HUES48 (cell line): ENCODE measurements at regions not wholly inside any gene's neighbourhood (a gene's known extent, or its start where the extent isn't known, plus 50 kb on each side); places are given as distances from the start of the nearest gene placed in this dataset.
"Not testable (repeated sequence)": the region's sequence is repeated elsewhere in the genome, so short reads cannot be mapped to it uniquely, and the experiment has no call there.

Experiments
- H3K27ac ChIP-seq: one replicate; pipeline ENCODE4 v1.7.0; 2013; ENCODE audit warnings: low read depth, low read length, inconsistent platforms
- H3K27me3 ChIP-seq: 2 replicates; pipeline ENCODE4 v1.6.1; 2013; ENCODE audit warnings: mild to moderate bottlenecking, low read length; ENCODE audit not compliant: control insufficient read depth, insufficient read depth
- H3K36me3 ChIP-seq: 2 replicates; pipeline ENCODE4 v1.6.1; 2013; ENCODE audit warnings: low read length; ENCODE audit not compliant: control insufficient read depth, insufficient read depth
- H3K4me1 ChIP-seq: 2 replicates; pipeline ENCODE4 v1.6.1; 2013; ENCODE audit warnings: mild to moderate bottlenecking, low read length; ENCODE audit not compliant: control insufficient read depth, insufficient read depth
- H3K4me3 ChIP-seq: 2 replicates; pipeline ENCODE4 v1.5.1; 2013; ENCODE audit warnings: mild to moderate bottlenecking, low read depth, low read length
- H3K9ac ChIP-seq: 2 replicates; pipeline ENCODE4 v1.6.1; 2013; ENCODE audit warnings: mild to moderate bottlenecking, low read depth, low read length, moderate library complexity
- H3K9me3 ChIP-seq: 2 replicates; pipeline ENCODE4 v1.6.1; 2013; ENCODE audit warnings: low read length; ENCODE audit not compliant: control insufficient read depth, insufficient read depth

- Histone ChIP-seq H3K27ac (no peak overlapping the region), H3K4me3 (no peak overlapping the region), H3K9ac (no peak overlapping the region), H3K27me3 (no peaks in the 10 kb centered on the region), H3K9me3 (no peaks in the 10 kb centered on the region), H3K36me3 (no peaks in the 10 kb centered on the region), H3K4me1 (no peaks in the 10 kb centered on the region)
Measured at GRCh38 chr10:80771902-80772555, 234.3 kb downstream of the SH2D4B start.

- no peaks in the 10 kb centered on the region for H3K4me1 ChIP-seq
Measured at GRCh38 chr10:80772596-80772995, 234.9 kb downstream of the SH2D4B start.

GRCh38 chr10:80784695-80785094 is 247.0 kb downstream of the SH2D4B start:
- H3K36me3 ChIP-seq: no peaks in the 10 kb centered on the region
- no peaks in the 10 kb centered on the region for H3K27me3 ChIP-seq
- H3K4me1 ChIP-seq: no peaks in the 10 kb centered on the region
- H3K4me3 ChIP-seq: no peak overlapping the region
- no peaks in the 10 kb centered on the region for H3K9me3 ChIP-seq
- no peak overlapping the region for H3K27ac ChIP-seq
- no peak overlapping the region for H3K9ac ChIP-seq

More at GRCh38 chr10:80772596-80772995, 234.9 kb downstream of the SH2D4B start:
- H3K4me3 ChIP-seq: no peak overlapping the region
- no peaks in the 10 kb centered on the region for H3K36me3 ChIP-seq
- H3K27ac ChIP-seq: no peak overlapping the region
- H3K9ac ChIP-seq: no peak overlapping the region
- H3K9me3 ChIP-seq: no peaks in the 10 kb centered on the region
- no peaks in the 10 kb centered on the region for H3K27me3 ChIP-seq

- Histone ChIP-seq H3K36me3 (no peaks in the 10 kb centered on the region), H3K27ac (no peak overlapping the region), H3K9ac (no peak overlapping the region), H3K27me3 (no peaks in the 10 kb centered on the region), H3K4me3 (no peak overlapping the region), H3K4me1 (no peaks in the 10 kb centered on the region), H3K9me3 (no peaks in the 10 kb centered on the region)
Measured at GRCh38 chr10:80786322-80786721, 248.6 kb downstream of the SH2D4B start.

GRCh38 chr10:80787952-80788351 is 250.2 kb downstream of the SH2D4B start:
- Histone ChIP-seq H3K36me3 (no peaks in the 10 kb centered on the region), H3K4me1 (no peaks in the 10 kb centered on the region), H3K4me3 (no peak overlapping the region), H3K27me3 (no peaks in the 10 kb centered on the region), H3K27ac (no peak overlapping the region), H3K9ac (no peak overlapping the region), H3K9me3 (no peaks in the 10 kb centered on the region)

GRCh38 chr10:80794994-80795393 is 257.3 kb downstream of the SH2D4B start:
- Histone ChIP-seq H3K36me3 (no peaks in the 10 kb centered on the region), H3K9ac (no peak overlapping the region), H3K4me3 (no peak overlapping the region), H3K9me3 (no peaks in the 10 kb centered on the region), H3K27me3 (no peaks in the 10 kb centered on the region), H3K4me1 (no peaks in the 10 kb centered on the region), H3K27ac (no peak overlapping the region)

GRCh38 chr10:80805343-80806020 is 267.8 kb downstream of the SH2D4B start:
- peaks cover 21% of the 10 kb centered on the region for H3K9me3 ChIP-seq
- no peak overlapping the region for H3K4me3 ChIP-seq
- no peaks in the 10 kb centered on the region for H3K36me3 ChIP-seq
- no peak overlapping the region for H3K9ac ChIP-seq
- no peak overlapping the region for H3K27ac ChIP-seq
- no peaks in the 10 kb centered on the region for H3K27me3 ChIP-seq
- no peaks in the 10 kb centered on the region for H3K4me1 ChIP-seq

- peaks cover 4% of the 10 kb centered on the region; the same call in 1 of the 2 replicates for H3K9me3 ChIP-seq
- H3K27me3 ChIP-seq: no peaks in the 10 kb centered on the region
- H3K4me3 ChIP-seq: no peak overlapping the region
- no peaks in the 10 kb centered on the region for H3K4me1 ChIP-seq
- no peak overlapping the region for H3K27ac ChIP-seq
- no peaks in the 10 kb centered on the region for H3K36me3 ChIP-seq
- H3K9ac ChIP-seq: no peak overlapping the region
Measured at GRCh38 chr10:80814147-80814652, 276.5 kb downstream of the SH2D4B start.

GRCh38 chr10:80829151-80829550 is 291.4 kb downstream of the SH2D4B start:
- Histone ChIP-seq H3K4me1 (no peaks in the 10 kb centered on the region), H3K36me3 (no peaks in the 10 kb centered on the region), H3K9me3 (no peaks in the 10 kb centered on the region), H3K27me3 (no peaks in the 10 kb centered on the region), H3K9ac (no peak overlapping the region), H3K27ac (no peak overlapping the region), H3K4me3 (no peak overlapping the region)

GRCh38 chr10:80829562-80829961 is 291.9 kb downstream of the SH2D4B start:
- H3K4me3 ChIP-seq: no peak overlapping the region
- no peaks in the 10 kb centered on the region for H3K9me3 ChIP-seq
- H3K36me3 ChIP-seq: no peaks in the 10 kb centered on the region
- H3K27me3 ChIP-seq: no peaks in the 10 kb centered on the region
- H3K9ac ChIP-seq: no peak overlapping the region
- H3K27ac ChIP-seq: no peak overlapping the region
- no peaks in the 10 kb centered on the region for H3K4me1 ChIP-seq

GRCh38 chr10:80832693-80833092 is 295.0 kb downstream of the SH2D4B start:
- H3K27me3 ChIP-seq, H3K9me3 ChIP-seq, H3K9ac ChIP-seq, H3K36me3 ChIP-seq, H3K4me1 ChIP-seq, H3K27ac ChIP-seq, H3K4me3 ChIP-seq: not testable (repeated sequence)
